Panc1 (cell line): ENCODE measurements at regions not wholly inside any gene's neighbourhood (a gene's known extent, or its start where the extent isn't known, plus 50 kb on each side); places are given as distances from the start of the nearest gene placed in this dataset.

Experiments
- POLR2AphosphoS5 ChIP-seq: IDR thresholded peaks from 2 replicates; pipeline ENCODE4 v1.6.1; 2012; ENCODE audit warnings: mild to moderate bottlenecking, low read depth, low read length, moderate library complexity
- TF ChIP-seq, protein P1 (sequence below): fragments of 450-650 bp; IDR thresholded peaks from 2 replicates; pipeline ENCODE4 v1.5.1; 2017; ENCODE audit warnings: mild to moderate bottlenecking
- TF ChIP-seq, protein P2 (sequence below), 2 experiments: IDR thresholded peaks; 2 replicates each; pipeline ENCODE4 v1.6.1; 2011 to 2012; ENCODE audit warnings: low read depth in 2 of 2, control low read depth in 1 of 2, low read length in 1 of 2, mild to moderate bottlenecking in 1 of 2, moderate library complexity in 1 of 2; ENCODE audit not compliant: insufficient read depth in 1 of 2

DNA sequence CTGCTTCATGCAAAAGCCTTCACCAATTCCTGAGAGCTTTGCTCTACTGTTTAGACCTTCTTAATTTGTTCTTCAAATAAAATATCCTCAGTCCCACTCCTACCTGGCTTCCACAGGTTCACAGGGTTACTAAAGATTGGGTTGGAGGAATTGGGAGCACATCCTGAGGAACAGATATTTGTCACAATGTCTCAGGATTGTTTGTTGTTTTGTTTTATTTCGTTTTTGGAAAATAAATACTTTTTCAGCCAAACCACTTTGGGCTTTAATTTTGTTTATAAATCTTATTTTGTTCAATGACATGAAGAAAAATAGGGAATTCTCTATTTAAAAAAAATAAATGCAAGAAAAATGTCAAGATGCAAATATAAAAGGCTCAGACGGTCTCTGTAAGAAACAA, 249.0 kb downstream of the MEF2C start:
- TF ChIP-seq, protein P1, sequence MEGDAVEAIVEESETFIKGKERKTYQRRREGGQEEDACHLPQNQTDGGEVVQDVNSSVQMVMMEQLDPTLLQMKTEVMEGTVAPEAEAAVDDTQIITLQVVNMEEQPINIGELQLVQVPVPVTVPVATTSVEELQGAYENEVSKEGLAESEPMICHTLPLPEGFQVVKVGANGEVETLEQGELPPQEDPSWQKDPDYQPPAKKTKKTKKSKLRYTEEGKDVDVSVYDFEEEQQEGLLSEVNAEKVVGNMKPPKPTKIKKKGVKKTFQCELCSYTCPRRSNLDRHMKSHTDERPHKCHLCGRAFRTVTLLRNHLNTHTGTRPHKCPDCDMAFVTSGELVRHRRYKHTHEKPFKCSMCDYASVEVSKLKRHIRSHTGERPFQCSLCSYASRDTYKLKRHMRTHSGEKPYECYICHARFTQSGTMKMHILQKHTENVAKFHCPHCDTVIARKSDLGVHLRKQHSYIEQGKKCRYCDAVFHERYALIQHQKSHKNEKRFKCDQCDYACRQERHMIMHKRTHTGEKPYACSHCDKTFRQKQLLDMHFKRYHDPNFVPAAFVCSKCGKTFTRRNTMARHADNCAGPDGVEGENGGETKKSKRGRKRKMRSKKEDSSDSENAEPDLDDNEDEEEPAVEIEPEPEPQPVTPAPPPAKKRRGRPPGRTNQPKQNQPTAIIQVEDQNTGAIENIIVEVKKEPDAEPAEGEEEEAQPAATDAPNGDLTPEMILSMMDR: no peak
- TF ChIP-seq, protein P2, sequence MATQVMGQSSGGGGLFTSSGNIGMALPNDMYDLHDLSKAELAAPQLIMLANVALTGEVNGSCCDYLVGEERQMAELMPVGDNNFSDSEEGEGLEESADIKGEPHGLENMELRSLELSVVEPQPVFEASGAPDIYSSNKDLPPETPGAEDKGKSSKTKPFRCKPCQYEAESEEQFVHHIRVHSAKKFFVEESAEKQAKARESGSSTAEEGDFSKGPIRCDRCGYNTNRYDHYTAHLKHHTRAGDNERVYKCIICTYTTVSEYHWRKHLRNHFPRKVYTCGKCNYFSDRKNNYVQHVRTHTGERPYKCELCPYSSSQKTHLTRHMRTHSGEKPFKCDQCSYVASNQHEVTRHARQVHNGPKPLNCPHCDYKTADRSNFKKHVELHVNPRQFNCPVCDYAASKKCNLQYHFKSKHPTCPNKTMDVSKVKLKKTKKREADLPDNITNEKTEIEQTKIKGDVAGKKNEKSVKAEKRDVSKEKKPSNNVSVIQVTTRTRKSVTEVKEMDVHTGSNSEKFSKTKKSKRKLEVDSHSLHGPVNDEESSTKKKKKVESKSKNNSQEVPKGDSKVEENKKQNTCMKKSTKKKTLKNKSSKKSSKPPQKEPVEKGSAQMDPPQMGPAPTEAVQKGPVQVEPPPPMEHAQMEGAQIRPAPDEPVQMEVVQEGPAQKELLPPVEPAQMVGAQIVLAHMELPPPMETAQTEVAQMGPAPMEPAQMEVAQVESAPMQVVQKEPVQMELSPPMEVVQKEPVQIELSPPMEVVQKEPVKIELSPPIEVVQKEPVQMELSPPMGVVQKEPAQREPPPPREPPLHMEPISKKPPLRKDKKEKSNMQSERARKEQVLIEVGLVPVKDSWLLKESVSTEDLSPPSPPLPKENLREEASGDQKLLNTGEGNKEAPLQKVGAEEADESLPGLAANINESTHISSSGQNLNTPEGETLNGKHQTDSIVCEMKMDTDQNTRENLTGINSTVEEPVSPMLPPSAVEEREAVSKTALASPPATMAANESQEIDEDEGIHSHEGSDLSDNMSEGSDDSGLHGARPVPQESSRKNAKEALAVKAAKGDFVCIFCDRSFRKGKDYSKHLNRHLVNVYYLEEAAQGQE (IDR thresholded peaks at IDR 0.05; ENCODE audit: insufficient read depth in 1 of 2, low read depth in 2 of 2, low read length in 1 of 2): no peak
- TF ChIP-seq POLR2AphosphoS5: no peak
